ENCODE measurements at regions not wholly inside any gene's neighbourhood (a gene's known extent, or its start where the extent isn't known, plus 50 kb on each side); places are given as distances from the start of the nearest gene placed in this dataset.

- TF ChIP-seq CTCF (conservative IDR thresholded peaks at IDR 0.05) = no peak
- no peak for TF ChIP-seq EZH2 (IDR thresholded peaks at IDR 0.05; ENCODE audit: low read depth)
Observed at GRCh38 chr4:117845270-117845669, 189.0 kb upstream of the NDST3 start.

Data from PC-9 (cell line).